Activated CD4-positive, CD25-positive, alpha-beta regulatory T cell (primary cell): ENCODE measurements at regions not wholly inside any gene's neighbourhood (a gene's known extent, or its start where the extent isn't known, plus 50 kb on each side); places are given as distances from the start of the nearest gene placed in this dataset.

ENCODE experiments used
- DNase-seq, 4 experiments: peaks; one replicate each; lab custom pipeline; 2025; lab: John Stamatoyannopoulos, UW

- DNase-seq: no peak
These were observed 103.8 kb upstream of the LEF1 start for GRCh38 chr4:108272561-108272960.

GRCh38 chr4:108272046-108272445 is 103.3 kb upstream of the LEF1 start:
- no peak for DNase-seq

GRCh38 chr4:108270466-108271450 is 102.0 kb upstream of the LEF1 start:
- no peak for DNase-seq

GRCh38 chr4:108264693-108265092 is 96.0 kb upstream of the LEF1 start:
- no peak for DNase-seq

- no peak for DNase-seq
These were observed 94.3 kb upstream of the LEF1 start for GRCh38 chr4:108263057-108263456.

GRCh38 chr4:108261026-108261425 is 92.3 kb upstream of the LEF1 start:
- no peak for DNase-seq

- DNase-seq: no peak
These were observed 87.8 kb upstream of the LEF1 start for GRCh38 chr4:108256538-108256937.

- no peak for DNase-seq
These were observed 86.5 kb upstream of the LEF1 start for GRCh38 chr4:108255203-108255747.

GRCh38 chr4:108249397-108249796 is 80.7 kb upstream of the LEF1 start:
- no peak for DNase-seq

- no peak for DNase-seq
These were observed 78.8 kb upstream of the LEF1 start for GRCh38 chr4:108247387-108248049.

GRCh38 chr4:108244606-108245005 is 75.9 kb upstream of the LEF1 start:
- DNase-seq: no peak

- DNase-seq: no peak
These were observed 71.6 kb upstream of the LEF1 start for GRCh38 chr4:108240366-108240765.

GRCh38 chr4:108237693-108238092 is 69.0 kb upstream of the LEF1 start:
- DNase-seq: no peak

GRCh38 chr4:108236264-108236663 is 67.5 kb upstream of the LEF1 start:
- no peak for DNase-seq

- DNase-seq: no peak
These were observed 59.2 kb upstream of the LEF1 start for GRCh38 chr4:108227923-108228322.

GRCh38 chr4:108224611-108225053 is 55.9 kb upstream of the LEF1 start:
- no peak for DNase-seq

GRCh38 chr4:108223313-108223712 is 54.6 kb upstream of the LEF1 start:
- no peak for DNase-seq

- DNase-seq: no peak
These were observed 51.3 kb upstream of the LEF1 start for GRCh38 chr4:108219998-108220397.
